Psoas muscle (tissue), 7 donors: ENCODE measurements at regions not wholly inside any gene's neighbourhood (a gene's known extent, or its start where the extent isn't known, plus 50 kb on each side); places are given as distances from the start of the nearest gene placed in this dataset.

Experiments
- ATAC-seq, 4 donors: fragments of 200-7000 bp; cut with Tn5 transposase; one replicate each; pipeline ENCODE4 v1.9.1; 2020; ENCODE audit warnings: moderate library complexity in 3 of 4, mild to moderate bottlenecking in 2 of 4
- DNase-seq, 2 donors: peaks; one replicate each; pipeline ENCODE4 v3.0.0-alpha.2; 2020
- H3K27ac ChIP-seq: fragments of 200-600 bp; one replicate; pipeline ENCODE4 v1.8.0; 2022
- H3K27me3 ChIP-seq, 3 donors: fragments of 200-600 bp in 1 of 3; one replicate each; pipeline versions ENCODE4 v1.6.1 to v1.8.0; 2013 to 2022; ENCODE audit warnings: low read length in 2 of 3, mild to moderate bottlenecking in 2 of 3, moderate library complexity in 1 of 3; ENCODE audit not compliant: insufficient read depth in 3 of 3
- H3K36me3 ChIP-seq, 2 donors: fragments of 200-600 bp in 1 of 2; one replicate each; pipeline versions ENCODE4 v1.6.1 to v1.8.0; 2013 to 2022; ENCODE audit warnings: low read depth in 1 of 2, mild to moderate bottlenecking in 1 of 2, moderate library complexity in 1 of 2; ENCODE audit not compliant: insufficient read depth in 1 of 2
- H3K4me1 ChIP-seq: fragments of 200-600 bp; one replicate; pipeline ENCODE4 v1.8.0; 2022
- H3K4me3 ChIP-seq: fragments of 200-600 bp; one replicate; pipeline ENCODE4 v1.8.0; 2022; ENCODE audit warnings: mild to moderate bottlenecking
- H3K9me3 ChIP-seq: fragments of 200-600 bp; one replicate; pipeline ENCODE4 v1.8.0; 2022
- CTCF ChIP-seq: fragments of 200-600 bp; IDR thresholded peaks from one replicate; pipeline ENCODE4 v1.8.0; 2022; ENCODE audit warnings: antibody characterized with exemption
- WGBS, 3 donors: extraction: QIAGEN DNeasy Blood & Tissue Kit; methylation state at CpG; one replicate each; pipeline versions ENCODE4 v1.1.6 to v1.1.7; 2013; 5-methylcytosine and 5-hydroxymethylcytosine counted together
- intact Hi-C, 2 donors: fragments of 100-400 bp; cut with DNase I; formaldehyde crosslinking; loops; one replicate each; pipeline versions ENCODE4 v1.11.0 to v1.14.2; 2022
- donor health status: healthy with polysubstance abuse.
- donor health status: DM: no; HTN: no; CAD: no; lungs with moderate emphysema.
- donor health status: Bipolar disorder and iron deficiency.
- donor health status: healthy.
- donor health status: DM: yes; HTN: yes; CAD: no.
- donor health status: DM: no; HTN: no; CAD: no.
- donor health status: DM: yes; HTN: yes; CAD: no.

GRCh38 chr10:109103278-109103677, 820.0 kb downstream of the XPNPEP1 start:
- no peak for ATAC-seq
- WGBS, 3 donors = 35 to 46% (median 43%) methylated on average over 2 of the region's 2 CpGs
- no peak for DNase-seq
- intact Hi-C loops = no loop called here
- Histone ChIP-seq H3K36me3 (no peaks in the 10 kb centered on the region), H3K27ac (no peak overlapping the region), H3K9me3 (no peaks in the 10 kb centered on the region), H3K4me1 (no peaks in the 10 kb centered on the region), H3K27me3 (no peaks in the 10 kb centered on the region), H3K4me3 (no peak overlapping the region)
- TF ChIP-seq CTCF = no peak

- no peak overlapping the region for H3K27ac ChIP-seq
- no peaks in the 10 kb centered on the region for H3K4me1 ChIP-seq
- intact Hi-C loops = no loop called here
- no peak overlapping the region for H3K4me3 ChIP-seq
- no peaks in the 10 kb centered on the region for H3K36me3 ChIP-seq
- no peaks in the 10 kb centered on the region for H3K27me3 ChIP-seq
- ATAC-seq (no peak), DNase-seq (no peak)
- no peaks in the 10 kb centered on the region for H3K9me3 ChIP-seq
- WGBS, 3 donors = 43 to 46% (median 46%) methylated on average over 3 of the region's 3 CpGs
- TF ChIP-seq CTCF = no peak
Measured at GRCh38 chr10:109089779-109090178, 833.5 kb downstream of the XPNPEP1 start.

- no peaks in the 10 kb centered on the region for H3K9me3 ChIP-seq
- H3K4me3 ChIP-seq = no peak overlapping the region
- no peak for DNase-seq
- 61 to 69% (median 62%) methylated on average over 2 of the region's 2 CpGs for WGBS, 3 donors
- H3K27ac ChIP-seq = no peak overlapping the region
- ATAC-seq = no peak
- H3K36me3 ChIP-seq = no peaks in the 10 kb centered on the region
- no peaks in the 10 kb centered on the region for H3K27me3 ChIP-seq
- no peaks in the 10 kb centered on the region for H3K4me1 ChIP-seq
- no peak for TF ChIP-seq CTCF
- intact Hi-C loops = no loop called here
Measured at GRCh38 chr10:109071539-109071938, 851.8 kb downstream of the XPNPEP1 start.

GRCh38 chr10:109070492-109070891, 852.8 kb downstream of the XPNPEP1 start:
- intact Hi-C loops = no loop called here

More at GRCh38 chr10:109070492-109070891, 852.8 kb downstream of the XPNPEP1 start:
- Histone ChIP-seq H3K27ac (no peak overlapping the region), H3K4me1 (no peaks in the 10 kb centered on the region), H3K4me3 (no peak overlapping the region), H3K27me3 (no peaks in the 10 kb centered on the region), H3K36me3 (no peaks in the 10 kb centered on the region), H3K9me3 (no peaks in the 10 kb centered on the region)
- DNase-seq (no peak), ATAC-seq (no peak)
- TF ChIP-seq CTCF = no peak
